HEK293T (cell line): ENCODE measurements at regions not wholly inside any gene's neighbourhood (a gene's known extent, or its start where the extent isn't known, plus 50 kb on each side); places are given as distances from the start of the nearest gene placed in this dataset.
"Not testable (repeated sequence)": the region's sequence is repeated elsewhere in the genome, so short reads cannot be mapped to it uniquely, and the experiment has no call there.

ENCODE experiments used
- CTCF ChIA-PET: fragments of 350-600 bp; formaldehyde crosslinking; extraction: SDS; loops from one replicate; lab custom pipeline; 2021; ENCODE audit warnings: antibody characterized with exemption, inconsistent platforms; lab: Yijun Ruan, JAX
- POLR2A ChIA-PET: fragments of 350-600 bp; formaldehyde crosslinking; extraction: SDS; loops from one replicate; lab custom pipeline; 2020; ENCODE audit warnings: antibody characterized with exemption, inconsistent platforms; lab: Yijun Ruan, JAX
- DNase-seq: peaks from one replicate; pipeline ENCODE4 v3.0.0; 2012; ENCODE audit warnings: mixed read lengths; ENCODE audit errors: extremely low spot score
- ARNT ChIP-seq: fragments of 450-650 bp; IDR thresholded peaks from 2 replicates; pipeline ENCODE4 v1.6.1; 2017; ENCODE audit warnings: mild to moderate bottlenecking
- BHLHE40 ChIP-seq: fragments of 450-650 bp; IDR thresholded peaks from 2 replicates; pipeline ENCODE4 v1.6.1; 2016; ENCODE audit warnings: mild to moderate bottlenecking, moderate library complexity, borderline replicate concordance
- CTBP1 ChIP-seq: fragments of 450-650 bp; IDR thresholded peaks from 2 replicates; pipeline ENCODE4 v1.6.1; 2016; ENCODE audit warnings: borderline replicate concordance
- ELF4 ChIP-seq: fragments of 450-650 bp; IDR thresholded peaks from 2 replicates; pipeline ENCODE4 v1.6.1; 2017; ENCODE audit warnings: antibody characterized with exemption
- FOXA1 ChIP-seq: fragments of 450-650 bp; IDR thresholded peaks from 2 replicates; pipeline ENCODE4 v1.6.1; 2016; ENCODE audit warnings: mild to moderate bottlenecking
- FOXK2 ChIP-seq: fragments of 450-650 bp; IDR thresholded peaks from 2 replicates; pipeline ENCODE4 v1.6.1; 2016; ENCODE audit warnings: mild to moderate bottlenecking
- FOXM1 ChIP-seq: fragments of 450-650 bp; IDR thresholded peaks from 2 replicates; pipeline ENCODE4 v1.6.1; 2017; ENCODE audit warnings: mild to moderate bottlenecking, borderline replicate concordance
- HDGF ChIP-seq: fragments of 450-650 bp; IDR thresholded peaks from 2 replicates; pipeline ENCODE4 v1.6.1; 2017; ENCODE audit warnings: antibody characterized with exemption, borderline replicate concordance
- L3MBTL2 ChIP-seq: fragments of 450-650 bp; conservative IDR thresholded peaks from 2 replicates; pipeline ENCODE4 v1.6.1; 2016; ENCODE audit warnings: mild to moderate bottlenecking
- LEF1 ChIP-seq: fragments of 450-650 bp; IDR thresholded peaks from 2 replicates; pipeline ENCODE4 v1.6.1; 2017; ENCODE audit warnings: mild to moderate bottlenecking, borderline replicate concordance
- NFRKB ChIP-seq: fragments of 450-650 bp; IDR thresholded peaks from 2 replicates; pipeline ENCODE4 v1.6.1; 2016; ENCODE audit warnings: mild to moderate bottlenecking, moderate library complexity
- PKNOX1 ChIP-seq: fragments of 450-650 bp; IDR thresholded peaks from 2 replicates; pipeline ENCODE4 v1.6.1; 2016
- SP1 ChIP-seq: fragments of 450-650 bp; IDR thresholded peaks from 2 replicates; pipeline ENCODE4 v1.6.1; 2017
- SUZ12 ChIP-seq: fragments of 450-650 bp; IDR thresholded peaks from 2 replicates; pipeline ENCODE4 v1.6.1; 2016; ENCODE audit warnings: mild to moderate bottlenecking
- TARDBP ChIP-seq: fragments of 450-650 bp; IDR thresholded peaks from 2 replicates; pipeline ENCODE4 v1.6.1; 2016
- ZNF384 ChIP-seq: fragments of 450-650 bp; IDR thresholded peaks from 2 replicates; pipeline ENCODE4 v1.6.1; 2016

DNA sequence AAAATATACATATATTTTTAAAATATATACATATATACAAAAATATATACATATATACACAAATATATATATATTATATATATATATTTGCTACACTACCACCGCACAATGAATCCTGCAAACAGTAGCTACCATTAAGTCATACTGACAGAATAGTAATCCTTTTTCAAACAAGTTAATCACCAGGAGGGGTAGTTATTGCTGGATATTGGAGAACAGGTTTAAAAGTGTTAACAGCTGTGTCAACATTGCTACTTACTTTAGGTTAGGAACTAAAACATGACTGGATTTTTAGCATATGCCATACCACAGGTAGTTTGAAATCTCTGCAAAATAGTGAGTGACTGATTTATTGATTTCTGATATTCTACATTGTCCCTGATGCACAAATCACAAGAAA, 529.1 kb upstream of the CDH7 start:
- no peak for DNase-seq
- POLR2A ChIA-PET, result no interaction called here
- CTCF ChIA-PET, result no interaction called here
- TF ChIP-seq FOXK2, result no peak
- TF ChIP-seq SP1, result no peak
- TF ChIP-seq FOXM1, result no peak
- no peak for TF ChIP-seq NFRKB
- no peak for TF ChIP-seq ZNF384
- no peak for TF ChIP-seq ARNT
- no peak for TF ChIP-seq SUZ12
- TF ChIP-seq PKNOX1, result no peak
- no peak for TF ChIP-seq LEF1
- no peak for TF ChIP-seq HDGF
- TF ChIP-seq FOXA1, result no peak

DNA sequence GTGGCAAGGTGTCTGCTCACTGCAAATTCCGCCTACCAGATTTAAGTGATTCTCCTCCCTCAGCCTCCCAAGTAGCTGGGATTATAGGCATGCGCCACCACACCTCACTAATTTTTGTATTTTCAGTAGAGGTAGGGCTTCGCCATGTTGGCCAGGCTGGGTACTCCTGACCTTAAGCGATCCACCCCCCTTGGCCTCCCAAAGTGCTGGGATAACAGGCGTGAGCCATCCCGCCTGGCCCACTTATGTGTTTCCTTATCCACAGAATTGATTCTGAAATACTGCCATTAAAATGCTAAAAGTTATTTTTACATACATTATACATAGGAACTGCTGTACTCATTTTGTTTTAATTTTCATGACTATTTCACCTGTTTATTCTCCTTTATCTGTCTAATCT, 529.7 kb upstream of the CDH7 start:
- no peak for DNase-seq
- POLR2A ChIA-PET, result no interaction called here
- TF ChIP-seq L3MBTL2 (no peak), FOXA1 (no peak), LEF1 (no peak), SUZ12 (no peak), ELF4 (no peak), BHLHE40 (no peak), TARDBP (no peak), ARNT (no peak), HDGF (no peak), ZNF384 (no peak), NFRKB (no peak), SP1 (no peak)
- CTCF ChIA-PET, result no interaction called here

DNA sequence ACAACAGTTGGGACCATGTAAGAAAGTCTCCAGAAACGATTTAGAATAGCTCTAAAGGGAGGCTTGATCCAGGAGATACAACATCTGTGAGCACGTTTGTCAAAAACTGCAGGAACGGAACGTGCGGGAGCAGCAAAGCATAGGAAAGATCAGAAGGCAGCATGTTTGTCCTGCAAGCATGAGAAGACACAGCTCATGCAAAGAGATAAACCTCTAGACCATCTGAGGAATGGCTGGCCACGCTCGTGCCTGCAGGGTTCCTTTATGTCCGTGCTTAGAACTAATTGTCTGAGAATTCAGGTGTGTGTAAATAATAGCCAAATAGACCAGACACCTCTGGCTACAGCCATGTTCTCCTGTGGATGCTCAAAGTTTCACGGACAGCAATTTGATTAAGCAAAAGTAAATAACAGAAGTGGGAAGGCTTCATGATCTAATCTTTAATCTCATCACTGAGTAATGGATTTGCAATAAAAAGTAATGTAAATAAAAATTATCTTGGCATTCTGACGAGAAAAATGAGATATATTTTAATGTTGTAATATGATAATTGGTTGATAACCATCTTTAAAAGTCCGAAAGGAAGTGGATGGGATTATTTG, 534.8 kb upstream of the CDH7 start:
- no peak for DNase-seq
- ChIA-PET POLR2A (no interaction called here), CTCF (interaction anchor here (0.6 kb wide), 1 partner anchor 1345 kb away, joined by 4 read pairs; no protein-coding TSS in a partner anchor)
- TF ChIP-seq FOXA1, result no peak
- TF ChIP-seq NFRKB, result no peak
- TF ChIP-seq SP1, result no peak
- TF ChIP-seq ELF4, result no peak

DNA sequence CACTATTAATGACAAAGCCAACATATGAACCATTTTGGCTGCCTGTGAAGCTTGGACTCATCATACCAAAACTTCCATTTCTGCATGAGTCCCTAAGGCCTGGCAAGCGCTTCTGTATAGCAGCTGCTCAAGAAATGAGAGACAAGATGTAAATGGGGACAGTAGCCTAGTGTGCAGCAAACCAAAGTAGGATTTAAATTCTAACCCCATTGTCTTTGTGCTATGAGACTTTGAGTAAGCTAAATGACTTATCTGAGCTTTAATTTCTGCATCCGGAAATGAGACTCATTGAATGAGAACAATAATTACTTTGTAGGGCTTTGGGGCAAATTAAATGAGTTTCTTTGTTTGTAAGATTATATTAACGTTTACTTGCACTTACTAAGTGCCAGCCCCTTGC, 536.4 kb upstream of the CDH7 start:
- ChIA-PET CTCF (no interaction called here), POLR2A (no interaction called here)
- TF ChIP-seq ARNT (no peak), ZNF384 (no peak)
- DNase-seq, result no peak

DNA sequence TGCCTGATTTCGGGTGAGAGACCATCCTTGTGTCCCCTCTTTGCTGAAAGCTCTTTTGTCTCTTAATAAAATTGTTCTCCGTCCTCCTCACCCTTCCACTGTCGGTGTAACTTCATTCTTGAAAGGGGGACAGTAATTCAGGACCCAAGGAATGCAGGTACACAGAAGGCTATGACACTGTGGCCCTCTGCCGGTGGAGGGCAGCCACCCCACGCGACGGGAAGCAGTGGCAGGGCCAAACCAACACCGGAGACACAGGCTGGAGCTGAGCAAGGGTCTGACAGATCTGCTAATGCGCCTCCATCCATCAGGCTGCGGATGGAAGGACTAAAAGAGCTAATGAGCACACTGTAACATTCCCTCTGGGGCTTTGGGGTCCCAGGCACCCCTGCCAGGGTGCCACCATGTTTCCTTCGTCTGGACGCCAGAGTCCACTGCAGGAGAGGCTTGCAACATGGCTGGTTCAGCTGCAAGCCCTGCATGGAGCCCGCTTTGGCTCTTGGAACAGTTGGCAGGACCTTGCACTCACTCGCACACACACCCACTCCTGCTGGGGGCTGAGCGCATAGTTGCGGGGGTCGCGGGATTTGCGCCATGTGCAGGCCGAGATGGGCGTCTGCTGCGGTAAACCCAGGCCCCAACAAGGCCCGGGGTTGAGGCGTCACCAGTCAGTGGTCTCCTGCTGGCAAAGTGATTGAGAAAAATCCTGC, 544.1 kb upstream of the CDH7 start:
- TF ChIP-seq FOXK2 (no peak), FOXM1 (no peak), PKNOX1 (no peak), CTBP1 (no peak), BHLHE40 (no peak), ARNT (no peak), HDGF (no peak), ELF4 (no peak), TARDBP (no peak), FOXA1 (no peak)
- ChIA-PET POLR2A (no interaction called here), CTCF (no interaction called here)
- no peak for DNase-seq

- no peak for DNase-seq
- ChIA-PET POLR2A (no interaction called here), CTCF (no interaction called here)
- TF ChIP-seq CTBP1 (no peak), FOXA1 (no peak), NFRKB (no peak), ARNT (no peak), BHLHE40 (no peak), ZNF384 (no peak), FOXM1 (no peak), SP1 (no peak), SUZ12 (no peak), L3MBTL2 (no peak)
Observed at GRCh38 chr18:65202091-65202490, 548.7 kb upstream of the CDH7 start.

GRCh38 chr18:65175681-65176080, 575.1 kb upstream of the CDH7 start:
- no peak for TF ChIP-seq ZNF384
- TF ChIP-seq SUZ12, result no peak
- no peak for TF ChIP-seq L3MBTL2
- TF ChIP-seq FOXK2, result no peak
- DNase-seq, result no peak
- CTCF ChIA-PET, result no interaction called here
- POLR2A ChIA-PET, result no interaction called here

DNA sequence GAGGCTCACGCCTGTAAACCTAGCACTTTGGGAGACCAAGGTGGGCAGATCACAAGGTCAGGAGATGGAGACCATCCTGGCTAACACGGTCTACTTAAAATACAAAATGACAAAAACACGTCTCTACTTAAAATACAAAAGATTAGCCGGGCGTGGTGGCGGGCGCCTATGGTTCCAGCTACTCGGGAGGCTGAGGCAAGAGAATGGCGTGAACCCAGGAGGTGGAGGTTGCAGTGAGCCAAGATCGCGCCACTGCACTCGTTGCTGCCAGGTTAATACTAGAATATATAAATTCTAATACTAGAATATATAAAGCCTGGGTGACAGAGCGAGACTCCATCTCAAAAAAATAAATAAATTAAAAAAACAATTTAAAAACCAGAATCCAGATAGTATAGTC, 588.7 kb upstream of the CDH7 start:
- POLR2A ChIA-PET, DNase-seq: not testable (repeated sequence)
- CTCF ChIA-PET, result interaction anchor here (0.6 to 0.7 kb wide), 2 partner anchors 452 to 1152 kb away, joined by 3 to 5 read pairs; no protein-coding TSS in a partner anchor
